Osteoblast (primary cell): ENCODE measurements at regions not wholly inside any gene's neighbourhood (a gene's known extent, or its start where the extent isn't known, plus 50 kb on each side); places are given as distances from the start of the nearest gene placed in this dataset.
A peak's percentile ranks its signal among the peaks of the same experiment; 100 is the strongest.

Experiments
- DNase-seq: peaks from one replicate; pipeline ENCODE4 v3.0.0; 2011; ENCODE audit warnings: low spot score, mixed read lengths; ENCODE audit not compliant: insufficient read length; ENCODE audit errors: missing footprints
- H2AFZ ChIP-seq: 2 replicates; pipeline ENCODE4 v1.6.0; 2011; ENCODE audit warnings: mild to moderate bottlenecking, low read length
- H3K27ac ChIP-seq: 2 replicates; pipeline ENCODE4 v1.5.1; 2011; ENCODE audit warnings: mild to moderate bottlenecking, low read depth, low read length, moderate library complexity
- H3K27me3 ChIP-seq: 2 replicates; pipeline ENCODE4 v1.6.0; 2012; ENCODE audit warnings: mild to moderate bottlenecking, control low read depth, inconsistent platforms, low read length, moderate library complexity; ENCODE audit not compliant: insufficient read depth
- H3K36me3 ChIP-seq: 2 replicates; pipeline ENCODE4 v1.5.1; 2011; ENCODE audit warnings: mild to moderate bottlenecking, low read length, control low read depth, moderate library complexity; ENCODE audit not compliant: insufficient read depth
- H3K4me1 ChIP-seq: 2 replicates; pipeline ENCODE4 v1.5.1; 2011; ENCODE audit warnings: mild to moderate bottlenecking, low read length, control low read depth, moderate library complexity; ENCODE audit not compliant: insufficient read depth
- H3K4me2 ChIP-seq: 2 replicates; pipeline ENCODE4 v1.6.0; 2011; ENCODE audit warnings: mild to moderate bottlenecking, low read length; ENCODE audit not compliant: insufficient read depth
- H3K4me3 ChIP-seq: fragments of 200-600 bp; sonication (generic); 3 replicates; pipeline ENCODE4 v1.5.1; 2012; ENCODE audit warnings: mild to moderate bottlenecking, low read length, inconsistent platforms; ENCODE audit not compliant: insufficient read depth
- H3K79me2 ChIP-seq: 2 replicates; pipeline ENCODE4 v1.6.0; 2012; ENCODE audit warnings: mild to moderate bottlenecking, low read length, control low read depth, inconsistent platforms; ENCODE audit not compliant: insufficient read depth
- H3K9me3 ChIP-seq: 2 replicates; pipeline ENCODE4 v1.5.1; 2011; ENCODE audit warnings: low read depth, low read length, control low read depth
- H4K20me1 ChIP-seq: 2 replicates; pipeline ENCODE4 v1.6.0; 2012; ENCODE audit warnings: mild to moderate bottlenecking, low read length, control low read depth; ENCODE audit not compliant: insufficient read depth
- CTCF ChIP-seq: IDR thresholded peaks from 2 replicates; pipeline ENCODE4 v1.5.1; 2011; ENCODE audit warnings: mild to moderate bottlenecking, low read depth, low read length, moderate library complexity; ENCODE audit errors: extremely low read depth

GRCh38 chr15:37751401-37751800 is 183.0 kb upstream of the TMCO5A start:
- H3K27ac ChIP-seq: no peak overlapping the region

GRCh38 chr15:37756407-37756806 is 178.0 kb upstream of the TMCO5A start:
- no peak for DNase-seq
- no peak overlapping the region for H3K4me3 ChIP-seq
- no peaks in the 10 kb centered on the region for H3K9me3 ChIP-seq
- no peak overlapping the region for H3K4me2 ChIP-seq
- no peaks in the 10 kb centered on the region for H4K20me1 ChIP-seq
- H2AFZ ChIP-seq: no peak overlapping the region
- H3K36me3 ChIP-seq: no peaks in the 10 kb centered on the region
- no peak for TF ChIP-seq CTCF
- no peaks in the 10 kb centered on the region for H3K4me1 ChIP-seq
- H3K27me3 ChIP-seq: no peaks in the 10 kb centered on the region
- no peak overlapping the region for H3K27ac ChIP-seq
- H3K79me2 ChIP-seq: no peaks in the 10 kb centered on the region

More at GRCh38 chr15:37751401-37751800, 183.0 kb upstream of the TMCO5A start:
- Histone ChIP-seq H3K36me3 (no peaks in the 10 kb centered on the region), H3K4me3 (no peak overlapping the region), H3K27me3 (no peaks in the 10 kb centered on the region), H3K4me2 (no peak overlapping the region), H3K9me3 (no peaks in the 10 kb centered on the region), H4K20me1 (no peaks in the 10 kb centered on the region), H3K4me1 (no peaks in the 10 kb centered on the region), H2AFZ (no peak overlapping the region), H3K79me2 (no peaks in the 10 kb centered on the region)
- no peak for TF ChIP-seq CTCF
- no peak for DNase-seq

GRCh38 chr15:37758412-37758811 is 176.0 kb upstream of the TMCO5A start:
- Histone ChIP-seq H3K27me3 (no peaks in the 10 kb centered on the region), H3K79me2 (no peaks in the 10 kb centered on the region), H3K4me2 (no peak overlapping the region), H4K20me1 (no peaks in the 10 kb centered on the region), H2AFZ (no peak overlapping the region), H3K36me3 (no peaks in the 10 kb centered on the region), H3K4me1 (no peaks in the 10 kb centered on the region), H3K4me3 (no peak overlapping the region), H3K9me3 (no peaks in the 10 kb centered on the region), H3K27ac (no peak overlapping the region)
- TF ChIP-seq CTCF: no peak
- DNase-seq: no peak

GRCh38 chr15:37764733-37765191 is 169.7 kb upstream of the TMCO5A start:
- H3K79me2 ChIP-seq: no peaks in the 10 kb centered on the region
- no peak overlapping the region for H3K4me3 ChIP-seq
- no peak overlapping the region for H3K27ac ChIP-seq
- no peaks in the 10 kb centered on the region for H3K36me3 ChIP-seq
- peak; percentile 86 for TF ChIP-seq CTCF
- peak overlapping the region; percentile 16 for H3K4me2 ChIP-seq
- no peaks in the 10 kb centered on the region for H3K27me3 ChIP-seq
- peak overlapping the region; percentile 90 for H2AFZ ChIP-seq
- H3K9me3 ChIP-seq: no peaks in the 10 kb centered on the region
- no peaks in the 10 kb centered on the region for H4K20me1 ChIP-seq
- H3K4me1 ChIP-seq: peaks cover 15% of the 10 kb centered on the region
- peak; percentile 31 for DNase-seq
